ENCODE measurements at regions not wholly inside any gene's neighbourhood (a gene's known extent, or its start where the extent isn't known, plus 50 kb on each side); places are given as distances from the start of the nearest gene placed in this dataset.

- H3K27ac Mint-ChIP-seq, result no peak overlapping the region
- DNase-seq, result no peak
- H3K4me1 Mint-ChIP-seq, result no peaks in the 10 kb centered on the region
- H3K36me3 Mint-ChIP-seq (ENCODE audit: low read depth), result no peaks in the 10 kb centered on the region
- no peaks in the 10 kb centered on the region for H3K9me3 Mint-ChIP-seq
- no peak overlapping the region for H3K4me3 Mint-ChIP-seq
- TF ChIP-seq, protein P1, sequence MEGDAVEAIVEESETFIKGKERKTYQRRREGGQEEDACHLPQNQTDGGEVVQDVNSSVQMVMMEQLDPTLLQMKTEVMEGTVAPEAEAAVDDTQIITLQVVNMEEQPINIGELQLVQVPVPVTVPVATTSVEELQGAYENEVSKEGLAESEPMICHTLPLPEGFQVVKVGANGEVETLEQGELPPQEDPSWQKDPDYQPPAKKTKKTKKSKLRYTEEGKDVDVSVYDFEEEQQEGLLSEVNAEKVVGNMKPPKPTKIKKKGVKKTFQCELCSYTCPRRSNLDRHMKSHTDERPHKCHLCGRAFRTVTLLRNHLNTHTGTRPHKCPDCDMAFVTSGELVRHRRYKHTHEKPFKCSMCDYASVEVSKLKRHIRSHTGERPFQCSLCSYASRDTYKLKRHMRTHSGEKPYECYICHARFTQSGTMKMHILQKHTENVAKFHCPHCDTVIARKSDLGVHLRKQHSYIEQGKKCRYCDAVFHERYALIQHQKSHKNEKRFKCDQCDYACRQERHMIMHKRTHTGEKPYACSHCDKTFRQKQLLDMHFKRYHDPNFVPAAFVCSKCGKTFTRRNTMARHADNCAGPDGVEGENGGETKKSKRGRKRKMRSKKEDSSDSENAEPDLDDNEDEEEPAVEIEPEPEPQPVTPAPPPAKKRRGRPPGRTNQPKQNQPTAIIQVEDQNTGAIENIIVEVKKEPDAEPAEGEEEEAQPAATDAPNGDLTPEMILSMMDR (IDR thresholded peaks at IDR 0.05), result no peak
- H3K27me3 Mint-ChIP-seq (ENCODE audit: low read depth, poor library complexity), result no peaks in the 10 kb centered on the region
Observed at GRCh38 chr13:61774903-61775302, 359.3 kb upstream of the PCDH20 start.

DNA sequence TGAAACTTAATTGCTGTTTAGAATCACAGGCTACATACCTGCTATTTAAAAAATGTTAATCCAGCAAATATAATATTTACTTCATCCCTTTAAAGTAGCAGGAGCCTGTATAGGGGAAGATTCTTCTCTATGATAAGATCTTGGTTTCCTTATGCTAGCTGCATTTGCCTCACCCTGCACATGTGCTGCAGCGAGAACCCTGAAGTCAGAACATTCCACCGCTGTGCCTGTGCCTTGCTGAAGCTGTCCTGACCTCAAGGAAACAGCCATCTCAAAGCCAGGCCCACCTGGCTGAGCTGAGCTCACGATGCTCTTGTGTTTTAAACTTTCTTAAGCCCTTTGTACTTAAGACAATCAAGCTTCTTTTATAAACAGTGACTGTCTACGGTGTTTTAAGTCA, 355.0 kb upstream of the PCDH20 start:
- Mint-ChIP-seq H3K27me3 (ENCODE audit: low read depth, poor library complexity) (no peaks in the 10 kb centered on the region), H3K9me3 (no peaks in the 10 kb centered on the region), H3K4me1 (no peaks in the 10 kb centered on the region), H3K36me3 (ENCODE audit: low read depth) (no peaks in the 10 kb centered on the region), H3K4me3 (no peak overlapping the region), H3K27ac (no peak overlapping the region)
- no peak for DNase-seq
- TF ChIP-seq, protein P1 (IDR thresholded peaks at IDR 0.05), result no peak

- H3K36me3 Mint-ChIP-seq (ENCODE audit: low read depth), result no peaks in the 10 kb centered on the region
- H3K4me1 Mint-ChIP-seq, result no peaks in the 10 kb centered on the region
- no peak overlapping the region for H3K27ac Mint-ChIP-seq
- H3K4me3 Mint-ChIP-seq, result no peak overlapping the region
- DNase-seq, result no peak
- H3K9me3 Mint-ChIP-seq, result no peaks in the 10 kb centered on the region
- H3K27me3 Mint-ChIP-seq (ENCODE audit: low read depth, poor library complexity), result no peaks in the 10 kb centered on the region
- TF ChIP-seq, protein P1 (IDR thresholded peaks at IDR 0.05), result no peak
Observed at GRCh38 chr13:61768175-61768574, 352.5 kb upstream of the PCDH20 start.

GRCh38 chr13:61766667-61767058, 351.0 kb upstream of the PCDH20 start:
- TF ChIP-seq, protein P1 (IDR thresholded peaks at IDR 0.05), result no peak
- Mint-ChIP-seq H3K27me3 (ENCODE audit: low read depth, poor library complexity) (no peaks in the 10 kb centered on the region), H3K9me3 (no peaks in the 10 kb centered on the region), H3K4me1 (no peaks in the 10 kb centered on the region), H3K36me3 (ENCODE audit: low read depth) (no peaks in the 10 kb centered on the region), H3K27ac (no peak overlapping the region), H3K4me3 (no peak overlapping the region)
- no peak for DNase-seq

DNA sequence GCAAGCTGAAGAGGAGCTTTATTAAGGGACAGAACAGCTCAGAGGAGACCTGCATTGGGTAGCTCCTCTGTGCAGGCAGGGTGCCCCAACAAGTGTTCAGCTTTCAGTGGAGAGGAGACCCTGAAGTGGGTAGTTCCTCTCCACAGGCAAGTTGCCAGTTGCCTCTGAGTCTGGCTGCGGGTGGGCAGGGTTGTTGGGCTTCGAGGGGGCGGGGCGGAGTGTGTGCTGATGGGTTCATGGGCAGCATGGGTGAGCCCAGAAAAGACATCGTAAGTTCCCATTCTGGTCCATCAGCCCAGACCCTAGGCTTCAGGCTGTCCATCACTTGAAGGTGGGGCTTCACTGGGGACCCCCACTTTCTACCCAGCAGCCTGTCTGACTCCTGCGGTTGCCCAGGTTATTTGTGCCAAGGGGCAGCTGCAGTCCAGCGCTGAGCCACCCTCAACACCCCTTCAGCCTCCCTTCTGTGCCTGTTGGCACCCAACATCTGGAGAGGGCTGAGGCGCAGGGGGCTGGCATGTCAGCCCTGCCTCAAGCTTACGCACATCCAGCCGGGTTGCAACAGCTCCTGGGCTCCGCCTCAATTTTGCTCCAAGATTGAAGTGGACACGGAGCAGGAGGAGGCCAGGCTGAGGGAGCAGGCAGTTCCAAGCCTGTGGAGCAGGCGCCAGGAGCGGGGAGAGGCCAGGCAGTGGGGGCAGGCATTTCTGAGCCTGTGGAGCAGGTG, 350.5 kb upstream of the PCDH20 start:
- Mint-ChIP-seq H3K27me3 (ENCODE audit: low read depth, poor library complexity) (no peaks in the 10 kb centered on the region), H3K4me3 (no peak overlapping the region), H3K27ac (no peak overlapping the region), H3K4me1 (no peaks in the 10 kb centered on the region), H3K36me3 (ENCODE audit: low read depth) (no peaks in the 10 kb centered on the region), H3K9me3 (no peaks in the 10 kb centered on the region)
- DNase-seq, result no peak
- TF ChIP-seq, protein P1 (IDR thresholded peaks at IDR 0.05), result no peak

DNA sequence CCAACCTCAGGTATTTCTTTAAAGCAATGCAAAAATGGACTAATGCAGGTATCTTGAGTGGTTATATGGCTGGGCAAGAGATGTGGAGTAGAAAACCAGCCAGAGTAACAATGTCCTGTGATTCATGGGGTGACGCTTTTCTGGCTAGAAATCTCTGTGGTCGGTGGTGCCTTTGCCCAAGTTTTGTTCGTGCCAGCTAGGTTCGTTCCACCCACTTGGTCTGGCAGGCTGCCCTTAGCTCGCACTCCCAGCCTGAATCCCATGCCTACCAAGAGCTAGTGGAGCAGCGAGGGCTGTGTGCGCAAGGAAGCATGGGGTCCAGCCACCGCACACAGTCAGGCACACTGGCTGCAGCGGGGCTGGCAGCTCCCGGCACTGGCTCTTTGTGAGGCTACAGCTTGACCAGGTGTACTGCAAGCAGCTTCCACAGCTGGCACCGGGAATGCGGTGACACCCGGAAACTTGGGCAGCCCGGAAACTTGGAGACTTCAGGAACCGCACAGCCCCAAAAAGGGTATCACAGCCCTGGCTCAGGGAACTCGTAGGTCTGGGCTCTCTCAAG, 349.6 kb upstream of the PCDH20 start:
- no peaks in the 10 kb centered on the region for H3K4me1 Mint-ChIP-seq
- H3K9me3 Mint-ChIP-seq, result no peaks in the 10 kb centered on the region
- H3K27ac Mint-ChIP-seq, result no peak overlapping the region
- H3K27me3 Mint-ChIP-seq (ENCODE audit: low read depth, poor library complexity), result no peaks in the 10 kb centered on the region
- TF ChIP-seq, protein P1 (IDR thresholded peaks at IDR 0.05), result no peak
- H3K4me3 Mint-ChIP-seq, result no peak overlapping the region
- DNase-seq, result no peak
- H3K36me3 Mint-ChIP-seq (ENCODE audit: low read depth), result no peaks in the 10 kb centered on the region
